Vagina (tissue), 2 donors: ENCODE measurements at regions not wholly inside any gene's neighbourhood (a gene's known extent, or its start where the extent isn't known, plus 50 kb on each side); places are given as distances from the start of the nearest gene placed in this dataset.

Experiments
- POLR2A ChIP-seq, 2 donors: fragments of 450-650 bp; IDR thresholded peaks; one replicate each; pipeline ENCODE4 v1.6.1; 2017; ENCODE audit warnings: antibody characterized with exemption in 2 of 2, mild to moderate bottlenecking in 2 of 2, moderate library complexity in 2 of 2
- POLR2AphosphoS5 ChIP-seq, 2 donors: sonication (generic); formaldehyde crosslinking; IDR thresholded peaks; one replicate each; pipeline ENCODE4 v1.9.0; 2017; ENCODE audit warnings: antibody characterized with exemption in 2 of 2, mild to moderate bottlenecking in 2 of 2, low read depth in 1 of 2; ENCODE audit not compliant: insufficient read depth in 1 of 2
- TF ChIP-seq, protein P1 (sequence below), 3 experiments: fragments of 450-650 bp in 2 of 3; fragments of 200-600 bp in 1 of 3; sonication (generic) in 1 of 3; IDR thresholded peaks; one replicate each; pipeline ENCODE4 v1.5.1; 2017 to 2019; ENCODE audit warnings: antibody characterized with exemption in 3 of 3, mild to moderate bottlenecking in 2 of 3, moderate library complexity in 2 of 3

DNA sequence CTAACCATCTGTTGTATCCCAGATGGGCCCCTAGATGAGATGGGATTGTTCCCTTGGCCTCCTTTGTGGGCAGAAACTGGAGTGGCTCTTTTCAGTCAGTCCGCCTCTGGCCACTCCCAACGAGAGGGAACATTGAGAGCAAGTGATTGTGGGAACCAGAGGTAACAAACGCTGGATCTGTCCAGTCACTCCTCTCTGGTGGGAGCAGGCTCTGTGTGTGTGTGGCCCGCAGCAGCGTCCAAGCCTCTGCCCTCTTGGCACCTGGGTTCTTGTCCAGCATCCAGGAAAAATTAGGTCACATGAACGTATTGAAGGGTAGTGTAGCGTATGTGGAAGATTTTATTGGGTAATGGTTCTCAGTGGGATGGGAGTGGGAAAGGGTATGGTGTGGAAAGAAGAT lies 101.9 kb upstream of the COX10 start:
- TF ChIP-seq, protein P1, sequence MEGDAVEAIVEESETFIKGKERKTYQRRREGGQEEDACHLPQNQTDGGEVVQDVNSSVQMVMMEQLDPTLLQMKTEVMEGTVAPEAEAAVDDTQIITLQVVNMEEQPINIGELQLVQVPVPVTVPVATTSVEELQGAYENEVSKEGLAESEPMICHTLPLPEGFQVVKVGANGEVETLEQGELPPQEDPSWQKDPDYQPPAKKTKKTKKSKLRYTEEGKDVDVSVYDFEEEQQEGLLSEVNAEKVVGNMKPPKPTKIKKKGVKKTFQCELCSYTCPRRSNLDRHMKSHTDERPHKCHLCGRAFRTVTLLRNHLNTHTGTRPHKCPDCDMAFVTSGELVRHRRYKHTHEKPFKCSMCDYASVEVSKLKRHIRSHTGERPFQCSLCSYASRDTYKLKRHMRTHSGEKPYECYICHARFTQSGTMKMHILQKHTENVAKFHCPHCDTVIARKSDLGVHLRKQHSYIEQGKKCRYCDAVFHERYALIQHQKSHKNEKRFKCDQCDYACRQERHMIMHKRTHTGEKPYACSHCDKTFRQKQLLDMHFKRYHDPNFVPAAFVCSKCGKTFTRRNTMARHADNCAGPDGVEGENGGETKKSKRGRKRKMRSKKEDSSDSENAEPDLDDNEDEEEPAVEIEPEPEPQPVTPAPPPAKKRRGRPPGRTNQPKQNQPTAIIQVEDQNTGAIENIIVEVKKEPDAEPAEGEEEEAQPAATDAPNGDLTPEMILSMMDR (IDR thresholded peaks at IDR 0.05): no peak
- TF ChIP-seq POLR2A (IDR thresholded peaks at IDR 0.05) (no peak), POLR2AphosphoS5 (IDR thresholded peaks at IDR 0.05; ENCODE audit: insufficient read depth in 1 of 2, low read depth in 1 of 2) (no peak)
